ENCODE measurements at regions not wholly inside any gene's neighbourhood (a gene's known extent, or its start where the extent isn't known, plus 50 kb on each side); places are given as distances from the start of the nearest gene placed in this dataset.

DNA sequence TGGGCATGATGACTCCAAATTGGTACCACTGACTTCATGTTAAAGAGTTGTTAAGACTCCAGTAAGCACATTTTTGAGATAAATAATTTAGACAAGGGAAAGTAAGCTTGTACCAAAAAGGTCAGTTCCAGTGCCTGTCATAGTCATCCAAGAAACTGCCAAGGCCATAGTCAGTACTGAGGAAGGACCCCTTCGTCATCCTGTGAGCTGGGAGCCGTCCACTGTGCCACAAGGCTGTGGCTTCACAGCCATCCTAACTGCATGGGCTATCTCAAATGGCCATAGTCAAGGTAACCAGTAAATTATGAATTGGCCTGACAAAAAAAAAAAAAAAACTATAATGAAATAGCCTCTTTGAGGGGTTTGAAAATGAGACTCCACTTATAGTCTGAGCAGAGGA is 207.2 kb downstream of the C7orf25 start:
- TF ChIP-seq, protein P1, sequence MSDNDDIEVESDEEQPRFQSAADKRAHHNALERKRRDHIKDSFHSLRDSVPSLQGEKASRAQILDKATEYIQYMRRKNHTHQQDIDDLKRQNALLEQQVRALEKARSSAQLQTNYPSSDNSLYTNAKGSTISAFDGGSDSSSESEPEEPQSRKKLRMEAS (IDR thresholded peaks at IDR 0.05; ENCODE audit: insufficient read depth, insufficient read length), result no peak
- TF ChIP-seq, protein P2, sequence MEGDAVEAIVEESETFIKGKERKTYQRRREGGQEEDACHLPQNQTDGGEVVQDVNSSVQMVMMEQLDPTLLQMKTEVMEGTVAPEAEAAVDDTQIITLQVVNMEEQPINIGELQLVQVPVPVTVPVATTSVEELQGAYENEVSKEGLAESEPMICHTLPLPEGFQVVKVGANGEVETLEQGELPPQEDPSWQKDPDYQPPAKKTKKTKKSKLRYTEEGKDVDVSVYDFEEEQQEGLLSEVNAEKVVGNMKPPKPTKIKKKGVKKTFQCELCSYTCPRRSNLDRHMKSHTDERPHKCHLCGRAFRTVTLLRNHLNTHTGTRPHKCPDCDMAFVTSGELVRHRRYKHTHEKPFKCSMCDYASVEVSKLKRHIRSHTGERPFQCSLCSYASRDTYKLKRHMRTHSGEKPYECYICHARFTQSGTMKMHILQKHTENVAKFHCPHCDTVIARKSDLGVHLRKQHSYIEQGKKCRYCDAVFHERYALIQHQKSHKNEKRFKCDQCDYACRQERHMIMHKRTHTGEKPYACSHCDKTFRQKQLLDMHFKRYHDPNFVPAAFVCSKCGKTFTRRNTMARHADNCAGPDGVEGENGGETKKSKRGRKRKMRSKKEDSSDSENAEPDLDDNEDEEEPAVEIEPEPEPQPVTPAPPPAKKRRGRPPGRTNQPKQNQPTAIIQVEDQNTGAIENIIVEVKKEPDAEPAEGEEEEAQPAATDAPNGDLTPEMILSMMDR (IDR thresholded peaks at IDR 0.05; ENCODE audit: extremely low read depth in 1 of 2, insufficient read depth in 1 of 2, low read depth in 1 of 2, low read length in 2 of 2), result no peak
- no peak for TF ChIP-seq JUN (IDR thresholded peaks at IDR 0.05; ENCODE audit: borderline replicate concordance, insufficient read depth, insufficient read length, low read depth)
- TF ChIP-seq EZH2 (IDR thresholded peaks at IDR 0.05; ENCODE audit: borderline replicate concordance, low read depth, low read length, severe bottlenecking), result no peak
